ENCODE measurements at regions not wholly inside any gene's neighbourhood (a gene's known extent, or its start where the extent isn't known, plus 50 kb on each side); places are given as distances from the start of the nearest gene placed in this dataset.
"Not testable (repeated sequence)": the region's sequence is repeated elsewhere in the genome, so short reads cannot be mapped to it uniquely, and the experiment has no call there.

- in situ Hi-C loops (cut with MboI; ENCODE audit: low sequenced_read_pairs in 4 of 4) (no loop called here), intact Hi-C loops (cut with DNase I; ENCODE audit: low total_unique reads) (no loop called here)
- H3K9me3 ChIP-seq = no peaks in the 10 kb centered on the region
- TF ChIP-seq POLR2A (IDR thresholded peaks at IDR 0.05) = no peak
- no peak for TF ChIP-seq CTCF (IDR thresholded peaks at IDR 0.05 in 4 of 5, conservative IDR thresholded peaks at IDR 0.05 in 1 of 5)
- ATAC-seq (no peak), DNase-seq (no peak)
- H3K4me3 ChIP-seq = no peak overlapping the region
- no peaks in the 10 kb centered on the region for H3K27me3 ChIP-seq
- no peak overlapping the region for H3K27ac ChIP-seq
- no peaks in the 10 kb centered on the region for H3K4me1 ChIP-seq
- no peaks in the 10 kb centered on the region for H3K36me3 ChIP-seq
These were observed 145.5 kb downstream of the KLF6 start for GRCh38 chr10:3639546-3639945.

DNA sequence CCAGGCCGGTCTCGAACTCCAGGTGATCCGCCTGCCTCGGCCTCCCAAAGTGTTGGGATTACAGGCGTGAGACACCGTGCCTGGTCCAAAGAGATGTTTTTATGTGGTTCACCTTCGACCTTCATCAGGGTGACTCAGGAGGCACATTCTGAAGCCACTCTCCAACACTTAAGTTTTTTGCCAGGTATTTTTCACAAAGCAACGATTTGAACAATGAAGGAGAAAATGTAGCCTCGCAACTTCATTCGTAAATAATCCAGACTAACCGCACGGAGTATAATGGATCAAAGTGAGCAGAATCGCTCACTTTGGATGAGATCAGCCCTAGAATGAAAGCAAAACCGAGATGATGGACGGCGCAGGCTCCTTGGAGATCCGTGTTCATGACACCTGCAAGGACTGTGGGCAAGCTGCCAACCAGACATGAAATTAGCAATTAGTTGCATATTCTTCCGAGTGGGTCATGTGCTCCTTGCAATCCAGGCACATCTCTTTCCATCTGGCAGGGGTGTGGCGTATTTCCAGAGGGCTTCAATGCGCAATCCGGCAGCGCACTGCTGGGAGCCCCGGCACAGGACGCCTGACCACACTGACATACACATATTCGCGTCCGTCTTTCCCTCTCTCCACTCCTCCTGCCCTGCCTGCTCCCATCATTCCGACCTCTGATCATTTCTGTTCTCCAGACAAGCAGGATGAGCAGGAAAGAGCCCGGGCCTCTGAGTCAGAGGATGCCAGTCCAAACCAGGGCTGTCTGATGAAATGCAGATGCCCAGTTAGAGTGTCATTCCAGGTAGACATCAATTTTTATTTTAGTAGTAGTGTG, 148.4 kb downstream of the KLF6 start:
- Histone ChIP-seq H3K4me1 (no peaks in the 10 kb centered on the region), H3K9me3 (no peaks in the 10 kb centered on the region), H3K27me3 (no peaks in the 10 kb centered on the region), H3K36me3 (no peaks in the 10 kb centered on the region), H3K27ac (no peak overlapping the region), H3K4me3 (no peak overlapping the region)
- TF ChIP-seq POLR2A (IDR thresholded peaks at IDR 0.05) = no peak
- TF ChIP-seq CTCF (IDR thresholded peaks at IDR 0.05 in 4 of 5, conservative IDR thresholded peaks at IDR 0.05 in 1 of 5) = no peak
- no peak for ATAC-seq
- intact Hi-C loops (cut with DNase I; ENCODE audit: low total_unique reads) = no loop called here
- in situ Hi-C loops (cut with MboI; ENCODE audit: low sequenced_read_pairs in 4 of 4) = no loop called here
- no peak for DNase-seq

DNA sequence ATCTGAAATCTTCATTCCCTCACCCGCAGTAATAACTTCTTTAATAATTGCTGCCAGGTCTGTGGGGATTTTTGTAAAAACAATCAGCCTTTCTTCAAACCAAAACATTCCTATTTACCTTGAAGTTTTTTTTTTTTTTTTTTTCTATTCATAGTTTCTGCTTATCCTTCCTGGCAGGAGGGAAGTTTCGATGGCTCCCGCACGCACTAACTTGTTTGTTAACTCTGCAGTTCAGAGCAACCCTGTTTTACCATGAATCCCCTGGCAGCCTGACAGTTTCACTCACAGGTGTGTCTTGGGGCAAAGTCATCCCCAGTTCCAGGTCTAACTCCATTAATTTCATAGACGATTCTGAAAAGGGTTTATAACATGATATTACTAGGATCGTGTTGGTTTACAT, 149.3 kb downstream of the KLF6 start:
- Histone ChIP-seq H3K27ac (no peak overlapping the region), H3K9me3 (no peaks in the 10 kb centered on the region), H3K4me3 (no peak overlapping the region), H3K36me3 (no peaks in the 10 kb centered on the region), H3K27me3 (no peaks in the 10 kb centered on the region), H3K4me1 (no peaks in the 10 kb centered on the region)
- ATAC-seq = no peak
- DNase-seq = no peak
- TF ChIP-seq CTCF (IDR thresholded peaks at IDR 0.05 in 4 of 5, conservative IDR thresholded peaks at IDR 0.05 in 1 of 5) = no peak
- no peak for TF ChIP-seq POLR2A (IDR thresholded peaks at IDR 0.05)
- intact Hi-C loops (cut with DNase I; ENCODE audit: low total_unique reads) = no loop called here
- in situ Hi-C loops (cut with MboI; ENCODE audit: low sequenced_read_pairs in 4 of 4) = no loop called here

DNA sequence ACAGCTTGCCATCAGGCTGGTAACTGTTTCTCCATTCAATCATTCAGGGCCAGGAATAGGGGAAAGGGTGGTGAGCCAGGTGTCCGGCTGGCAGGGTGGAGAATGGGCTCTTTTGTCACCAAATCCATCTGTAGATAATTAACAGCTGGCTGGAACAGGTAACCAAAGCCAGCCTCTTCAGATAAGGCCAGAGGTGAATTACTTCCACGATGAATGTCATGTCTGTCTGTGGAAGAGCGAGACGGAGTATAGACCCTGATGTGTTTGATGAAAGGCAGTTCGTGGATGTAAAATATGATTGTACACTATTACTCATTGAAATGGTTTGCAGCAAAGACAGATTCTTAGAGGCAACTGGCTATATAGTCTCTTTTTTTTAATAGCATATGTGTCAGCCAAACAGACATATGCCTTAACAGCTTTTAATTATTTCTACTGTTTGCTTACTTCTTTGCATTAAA, 149.8 kb downstream of the KLF6 start:
- H3K9me3 ChIP-seq = no peaks in the 10 kb centered on the region
- H3K4me3 ChIP-seq = no peak overlapping the region
- intact Hi-C loops (cut with DNase I; ENCODE audit: low total_unique reads) (no loop called here), in situ Hi-C loops (cut with MboI; ENCODE audit: low sequenced_read_pairs in 4 of 4) (no loop called here)
- TF ChIP-seq CTCF (IDR thresholded peaks at IDR 0.05 in 4 of 5, conservative IDR thresholded peaks at IDR 0.05 in 1 of 5) = no peak
- TF ChIP-seq POLR2A (IDR thresholded peaks at IDR 0.05) = no peak
- ATAC-seq = no peak
- H3K27me3 ChIP-seq = no peaks in the 10 kb centered on the region
- H3K36me3 ChIP-seq = no peaks in the 10 kb centered on the region
- no peak for DNase-seq
- H3K4me1 ChIP-seq = no peaks in the 10 kb centered on the region
- no peak overlapping the region for H3K27ac ChIP-seq

DNA sequence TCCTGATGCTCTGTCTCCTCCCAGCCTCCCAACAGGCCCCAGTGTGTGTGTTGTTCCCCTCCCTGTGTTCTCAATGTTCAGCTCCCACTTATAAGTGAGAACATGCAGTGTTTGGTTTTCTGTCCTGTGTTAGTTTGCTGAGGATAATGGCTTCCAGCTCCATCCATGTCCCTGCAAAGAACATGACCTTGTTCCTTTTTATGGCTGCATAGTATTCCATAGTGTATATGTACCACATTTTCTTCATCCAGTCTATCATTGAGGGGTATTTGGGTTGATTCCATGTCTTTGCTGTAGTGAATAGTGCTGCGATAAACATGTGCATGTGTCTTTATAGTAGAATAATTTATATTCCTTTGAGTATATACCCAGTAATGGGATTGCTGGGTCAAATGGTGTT, 150.4 kb downstream of the KLF6 start:
- ATAC-seq; in situ Hi-C loops (cut with MboI; ENCODE audit: low sequenced_read_pairs in 4 of 4); H3K4me1 ChIP-seq; H3K9me3 ChIP-seq; H3K4me3 ChIP-seq; DNase-seq; H3K27ac ChIP-seq; H3K36me3 ChIP-seq; intact Hi-C loops (cut with DNase I; ENCODE audit: low total_unique reads); H3K27me3 ChIP-seq: not testable (repeated sequence)

All from gastrocnemius medialis (tissue), 4 donors.